Neuron (in vitro differentiated cells): ENCODE measurements at regions not wholly inside any gene's neighbourhood (a gene's known extent, or its start where the extent isn't known, plus 50 kb on each side); places are given as distances from the start of the nearest gene placed in this dataset.

ENCODE experiments used
- H2AFZ ChIP-seq: one replicate; pipeline ENCODE4 v1.6.1; 2013; ENCODE audit warnings: low read depth, mild to moderate bottlenecking, inconsistent platforms, low read length, moderate library complexity
- H3K27me3 ChIP-seq: one replicate; pipeline ENCODE4 v1.6.1; 2013; ENCODE audit warnings: low read length; ENCODE audit not compliant: insufficient read depth
- H3K36me3 ChIP-seq: one replicate; pipeline ENCODE4 v1.6.1; 2013; ENCODE audit warnings: low read length; ENCODE audit not compliant: insufficient read depth
- H3K4me1 ChIP-seq: one replicate; pipeline ENCODE4 v1.6.1; 2013; ENCODE audit warnings: low read length; ENCODE audit not compliant: insufficient read depth
- H3K4me3 ChIP-seq: 2 replicates; pipeline ENCODE4 v1.5.1; 2013; ENCODE audit warnings: mild to moderate bottlenecking, low read length, moderate library complexity
- H3K9me3 ChIP-seq: one replicate; pipeline ENCODE4 v1.6.1; 2013; ENCODE audit warnings: low read length

GRCh38 chr17:5823219-5823618 is 238.9 kb upstream of the NLRP1 start:
- H3K4me3 ChIP-seq = no peak overlapping the region
- H3K9me3 ChIP-seq = no peaks in the 10 kb centered on the region
- no peaks in the 10 kb centered on the region for H3K4me1 ChIP-seq
- H2AFZ ChIP-seq = no peak overlapping the region
- H3K27me3 ChIP-seq = no peaks in the 10 kb centered on the region
- H3K36me3 ChIP-seq = no peaks in the 10 kb centered on the region

GRCh38 chr17:5825717-5826330 is 241.5 kb upstream of the NLRP1 start:
- no peaks in the 10 kb centered on the region for H3K36me3 ChIP-seq
- no peaks in the 10 kb centered on the region for H3K27me3 ChIP-seq
- no peak overlapping the region for H3K4me3 ChIP-seq
- no peak overlapping the region for H2AFZ ChIP-seq
- H3K4me1 ChIP-seq = no peaks in the 10 kb centered on the region
- no peaks in the 10 kb centered on the region for H3K9me3 ChIP-seq

DNA sequence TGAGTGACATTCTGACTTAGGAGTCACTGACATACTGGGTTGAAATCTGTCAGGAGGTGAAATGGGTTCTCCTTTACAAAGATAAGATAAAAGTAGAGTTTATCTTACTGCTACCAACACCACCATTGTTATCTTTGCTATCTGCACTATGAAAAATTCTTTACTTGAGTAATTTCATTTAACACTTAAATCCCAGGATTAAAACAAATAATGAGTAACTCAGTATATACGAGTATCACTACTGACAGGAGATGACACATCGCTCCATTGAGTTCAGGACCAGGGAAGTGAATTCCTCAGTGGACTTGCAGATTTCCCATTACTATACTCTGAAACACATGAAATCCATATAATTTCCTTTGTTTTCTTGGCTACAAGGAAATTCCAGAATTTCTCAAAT is 242.1 kb upstream of the NLRP1 start:
- H3K4me3 ChIP-seq = no peak overlapping the region
- no peaks in the 10 kb centered on the region for H3K9me3 ChIP-seq
- no peaks in the 10 kb centered on the region for H3K4me1 ChIP-seq
- H3K27me3 ChIP-seq = no peaks in the 10 kb centered on the region
- no peak overlapping the region for H2AFZ ChIP-seq
- no peaks in the 10 kb centered on the region for H3K36me3 ChIP-seq

DNA sequence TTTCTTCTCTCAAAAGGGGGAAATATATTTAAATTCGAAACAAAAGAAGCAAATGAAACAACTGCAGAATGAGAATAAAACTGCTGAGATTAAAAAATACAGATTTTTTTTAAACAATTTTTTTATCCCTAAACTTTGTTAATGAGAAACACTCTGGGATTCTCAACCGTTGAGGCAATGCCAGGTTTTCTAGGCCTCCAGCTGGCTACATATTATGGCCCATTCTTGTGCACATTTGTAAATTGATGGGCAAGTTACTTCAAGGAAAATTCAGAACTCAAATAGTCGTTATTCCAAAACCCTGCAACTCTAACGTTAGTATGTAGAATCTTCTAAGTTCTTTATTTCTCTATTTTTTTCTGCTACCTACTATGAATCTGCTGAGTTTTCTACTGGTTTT is 239.3 kb upstream of the WSCD1 start:
- no peak overlapping the region for H2AFZ ChIP-seq
- no peaks in the 10 kb centered on the region for H3K9me3 ChIP-seq
- no peaks in the 10 kb centered on the region for H3K36me3 ChIP-seq
- H3K4me1 ChIP-seq = peaks cover 6% of the 10 kb centered on the region
- no peak overlapping the region for H3K4me3 ChIP-seq
- H3K27me3 ChIP-seq = no peaks in the 10 kb centered on the region

- Histone ChIP-seq H3K9me3 (no peaks in the 10 kb centered on the region), H3K4me3 (no peak overlapping the region), H3K36me3 (no peaks in the 10 kb centered on the region), H3K27me3 (no peaks in the 10 kb centered on the region), H2AFZ (no peak overlapping the region), H3K4me1 (peaks cover 6% of the 10 kb centered on the region)
These were observed 237.3 kb upstream of the WSCD1 start for GRCh38 chr17:5832886-5833285.

DNA sequence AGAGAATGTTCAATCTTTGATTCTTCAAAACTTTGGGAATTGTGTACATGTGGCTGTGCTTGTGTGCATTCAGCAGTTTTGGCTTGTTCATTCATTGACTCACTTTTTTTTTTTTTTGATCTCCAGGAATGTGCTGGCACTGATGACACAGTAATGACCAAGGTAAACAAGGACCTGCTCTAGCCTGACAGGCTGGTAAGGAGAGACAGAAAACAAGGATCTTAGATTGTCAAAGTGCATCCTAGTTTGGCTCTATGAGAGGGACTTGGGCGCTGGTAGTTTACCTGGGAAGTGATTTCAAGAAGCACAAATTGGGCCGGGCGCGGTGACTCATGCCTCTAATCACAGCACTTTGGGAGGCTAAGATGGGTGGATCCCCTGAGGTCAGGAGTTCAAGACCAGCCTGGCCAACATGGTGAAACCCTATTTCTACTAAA is 233.1 kb upstream of the WSCD1 start:
- Histone ChIP-seq H3K4me1 (peaks cover 6% of the 10 kb centered on the region), H2AFZ (no peak overlapping the region), H3K36me3 (no peaks in the 10 kb centered on the region), H3K4me3 (no peak overlapping the region), H3K27me3 (no peaks in the 10 kb centered on the region), H3K9me3 (no peaks in the 10 kb centered on the region)

GRCh38 chr17:5838661-5839300 is 231.4 kb upstream of the WSCD1 start:
- H3K27me3 ChIP-seq = no peaks in the 10 kb centered on the region
- H2AFZ ChIP-seq = no peak overlapping the region
- no peaks in the 10 kb centered on the region for H3K36me3 ChIP-seq
- no peak overlapping the region for H3K4me3 ChIP-seq
- H3K9me3 ChIP-seq = no peaks in the 10 kb centered on the region
- H3K4me1 ChIP-seq = no peaks in the 10 kb centered on the region

- no peaks in the 10 kb centered on the region for H3K36me3 ChIP-seq
- no peaks in the 10 kb centered on the region for H3K27me3 ChIP-seq
- no peak overlapping the region for H2AFZ ChIP-seq
- H3K9me3 ChIP-seq = no peaks in the 10 kb centered on the region
- H3K4me3 ChIP-seq = no peak overlapping the region
- H3K4me1 ChIP-seq = no peaks in the 10 kb centered on the region
These were observed 229.2 kb upstream of the WSCD1 start for GRCh38 chr17:5840811-5841446.

- Histone ChIP-seq H3K4me3 (no peak overlapping the region), H3K4me1 (no peaks in the 10 kb centered on the region), H2AFZ (no peak overlapping the region), H3K36me3 (no peaks in the 10 kb centered on the region), H3K27me3 (no peaks in the 10 kb centered on the region), H3K9me3 (no peaks in the 10 kb centered on the region)
These were observed 228.3 kb upstream of the WSCD1 start for GRCh38 chr17:5841862-5842261.

- Histone ChIP-seq H3K9me3 (no peaks in the 10 kb centered on the region), H3K27me3 (no peaks in the 10 kb centered on the region)
These were observed 226.7 kb upstream of the WSCD1 start for GRCh38 chr17:5843366-5844026.

GRCh38 chr17:5846001-5846400 is 224.2 kb upstream of the WSCD1 start:
- Histone ChIP-seq H3K4me1 (no peaks in the 10 kb centered on the region), H3K36me3 (no peaks in the 10 kb centered on the region), H3K9me3 (no peaks in the 10 kb centered on the region), H3K4me3 (no peak overlapping the region), H3K27me3 (no peaks in the 10 kb centered on the region), H2AFZ (no peak overlapping the region)

More at GRCh38 chr17:5843366-5844026, 226.7 kb upstream of the WSCD1 start:
- Histone ChIP-seq H3K36me3 (no peaks in the 10 kb centered on the region), H3K4me3 (no peak overlapping the region), H2AFZ (no peak overlapping the region), H3K4me1 (no peaks in the 10 kb centered on the region)

- H2AFZ ChIP-seq = no peak overlapping the region
- H3K27me3 ChIP-seq = no peaks in the 10 kb centered on the region
- no peak overlapping the region for H3K4me3 ChIP-seq
- H3K4me1 ChIP-seq = no peaks in the 10 kb centered on the region
- no peaks in the 10 kb centered on the region for H3K36me3 ChIP-seq
- H3K9me3 ChIP-seq = peaks cover 2% of the 10 kb centered on the region
These were observed 215.2 kb upstream of the WSCD1 start for GRCh38 chr17:5854871-5855554.

DNA sequence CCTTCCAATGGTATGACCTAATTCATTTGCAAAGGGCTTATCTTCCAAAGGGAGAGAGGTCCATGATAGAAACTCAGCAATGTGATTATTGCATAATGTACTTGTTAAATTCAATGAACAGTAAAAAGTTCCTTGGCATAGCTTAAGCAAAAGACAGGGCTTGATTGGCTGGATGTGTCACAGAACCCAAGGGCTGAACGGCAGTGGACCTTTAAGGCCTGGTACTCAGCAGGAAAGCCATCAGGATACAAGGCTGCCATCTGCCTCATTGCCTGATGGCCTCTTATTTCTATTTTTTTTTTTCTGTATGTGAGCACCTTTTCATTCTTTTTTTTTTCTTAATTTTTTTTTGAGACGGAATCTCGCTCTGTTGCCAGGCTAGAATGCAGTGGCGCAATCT is 208.9 kb upstream of the WSCD1 start:
- Histone ChIP-seq H3K36me3 (no peaks in the 10 kb centered on the region), H3K4me3 (no peak overlapping the region), H3K9me3 (peaks cover 2% of the 10 kb centered on the region), H3K4me1 (no peaks in the 10 kb centered on the region), H2AFZ (no peak overlapping the region), H3K27me3 (no peaks in the 10 kb centered on the region)
